ENCODE measurements at regions not wholly inside any gene's neighbourhood (a gene's known extent, or its start where the extent isn't known, plus 50 kb on each side); places are given as distances from the start of the nearest gene placed in this dataset.

GRCh38 chr1:112807117-112807516 is 92.0 kb upstream of the PPM1J start:
- TF ChIP-seq CTCF (IDR thresholded peaks at IDR 0.05 in 8 of 11, conservative IDR thresholded peaks at IDR 0.05 in 3 of 11) (no peak), POLR2A (IDR thresholded peaks at IDR 0.05) (no peak)
